SU-DHL-6 (cell line): ENCODE measurements at regions not wholly inside any gene's neighbourhood (a gene's known extent, or its start where the extent isn't known, plus 50 kb on each side); places are given as distances from the start of the nearest gene placed in this dataset.

Source experiments
- H2AFZ ChIP-seq: fragments of 200-600 bp; sonication (generic); 2 replicates; pipeline ENCODE4 v1.6.1; 2014; ENCODE audit warnings: low read depth, mild to moderate bottlenecking, moderate library complexity, mixed read lengths, antibody characterized with exemption, low read length; ENCODE audit not compliant: severe bottlenecking
- H3F3A ChIP-seq: fragments of 200-600 bp; shearing (Covaris generic); 2 replicates; pipeline ENCODE4 v1.6.0; 2016; ENCODE audit warnings: antibody characterized with exemption, mild to moderate bottlenecking; ENCODE audit not compliant: insufficient read depth
- H3K27ac ChIP-seq: fragments of 200-600 bp; sonication (generic); 2 replicates; pipeline ENCODE4 v1.5.1; 2016; ENCODE audit warnings: low read depth, mild to moderate bottlenecking, low read length, moderate library complexity, mixed read lengths
- H3K27me3 ChIP-seq: fragments of 200-600 bp; sonication (generic), shearing (Covaris generic); 2 replicates; pipeline ENCODE4 v1.6.0; 2014; ENCODE audit warnings: mild to moderate bottlenecking, low read length
- H3K36me3 ChIP-seq: fragments of 200-600 bp; sonication (generic); 2 replicates; pipeline ENCODE4 v1.6.1; 2014; ENCODE audit warnings: mild to moderate bottlenecking, low read length, mixed read lengths
- H3K4me2 ChIP-seq: fragments of 300-600, 200-600 bp; shearing (Covaris generic), sonication (generic); 2 replicates; pipeline ENCODE4 v1.6.0; 2014; ENCODE audit warnings: low read length, low read depth, mild to moderate bottlenecking; ENCODE audit not compliant: poor library complexity, severe bottlenecking
- H3K4me3 ChIP-seq: fragments of 200-600 bp; sonication (generic); 2 replicates; pipeline ENCODE4 v1.5.1; 2014; ENCODE audit warnings: antibody characterized with exemption, low read length, mild to moderate bottlenecking, mixed read lengths; ENCODE audit not compliant: insufficient read depth, poor library complexity, severe bottlenecking
- H3K79me2 ChIP-seq: fragments of 200-600 bp; sonication (generic); 2 replicates; pipeline ENCODE4 v1.6.1; 2014; ENCODE audit warnings: mild to moderate bottlenecking, low read length, moderate library complexity; ENCODE audit not compliant: insufficient read depth
- H3K9ac ChIP-seq: fragments of 200-600 bp; sonication (generic); 2 replicates; pipeline ENCODE4 v1.7.0; 2014; ENCODE audit warnings: mild to moderate bottlenecking, low read length
- H3K9me2 ChIP-seq: fragments of 200-600 bp; sonication (generic); replicated peaks from 2 replicates; pipeline ENCODE4 v1.6.1; 2014; ENCODE audit warnings: low read length; ENCODE audit not compliant: insufficient read depth
- H3K9me3 ChIP-seq: fragments of 200-600 bp; sonication (generic); 2 replicates; pipeline ENCODE4 v1.6.1; 2014; ENCODE audit warnings: low read length, mixed read lengths; ENCODE audit not compliant: insufficient read depth
- H4K20me1 ChIP-seq: fragments of 200-600 bp; sonication (generic); 2 replicates; pipeline ENCODE4 v1.6.1; 2014; ENCODE audit warnings: low read depth, mild to moderate bottlenecking, antibody characterized with exemption, low read length, moderate library complexity, mixed read lengths
- EZH2phosphoT487 ChIP-seq: fragments of 200-600 bp; sonication (generic), shearing (Covaris generic); conservative IDR thresholded peaks from 2 replicates; pipeline ENCODE4 v1.6.1; 2018; ENCODE audit warnings: mild to moderate bottlenecking, antibody characterized with exemption, low read length, moderate library complexity, mixed read lengths
- TF ChIP-seq, protein P1 (sequence below): fragments of 200-600 bp; sonication (generic); IDR thresholded peaks from one replicate; pipeline ENCODE4 v1.5.1; 2017; ENCODE audit warnings: antibody characterized with exemption, mild to moderate bottlenecking, low read length, moderate library complexity; ENCODE audit not compliant: insufficient read depth, poor library complexity, severe bottlenecking

- Histone ChIP-seq H2AFZ (no peak overlapping the region), H3K27me3 (no peaks in the 10 kb centered on the region), H3K4me2 (no peak overlapping the region), H3K27ac (no peak overlapping the region), H3F3A (no peaks in the 10 kb centered on the region), H3K9ac (no peak overlapping the region), H3K9me2 (no peaks in the 10 kb centered on the region), H3K36me3 (no peaks in the 10 kb centered on the region), H3K79me2 (no peaks in the 10 kb centered on the region), H3K9me3 (no peaks in the 10 kb centered on the region), H3K4me3 (no peak overlapping the region), H4K20me1 (no peaks in the 10 kb centered on the region)
- TF ChIP-seq, protein P1, sequence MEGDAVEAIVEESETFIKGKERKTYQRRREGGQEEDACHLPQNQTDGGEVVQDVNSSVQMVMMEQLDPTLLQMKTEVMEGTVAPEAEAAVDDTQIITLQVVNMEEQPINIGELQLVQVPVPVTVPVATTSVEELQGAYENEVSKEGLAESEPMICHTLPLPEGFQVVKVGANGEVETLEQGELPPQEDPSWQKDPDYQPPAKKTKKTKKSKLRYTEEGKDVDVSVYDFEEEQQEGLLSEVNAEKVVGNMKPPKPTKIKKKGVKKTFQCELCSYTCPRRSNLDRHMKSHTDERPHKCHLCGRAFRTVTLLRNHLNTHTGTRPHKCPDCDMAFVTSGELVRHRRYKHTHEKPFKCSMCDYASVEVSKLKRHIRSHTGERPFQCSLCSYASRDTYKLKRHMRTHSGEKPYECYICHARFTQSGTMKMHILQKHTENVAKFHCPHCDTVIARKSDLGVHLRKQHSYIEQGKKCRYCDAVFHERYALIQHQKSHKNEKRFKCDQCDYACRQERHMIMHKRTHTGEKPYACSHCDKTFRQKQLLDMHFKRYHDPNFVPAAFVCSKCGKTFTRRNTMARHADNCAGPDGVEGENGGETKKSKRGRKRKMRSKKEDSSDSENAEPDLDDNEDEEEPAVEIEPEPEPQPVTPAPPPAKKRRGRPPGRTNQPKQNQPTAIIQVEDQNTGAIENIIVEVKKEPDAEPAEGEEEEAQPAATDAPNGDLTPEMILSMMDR = no peak
- no peak for TF ChIP-seq EZH2phosphoT487
These were observed 1181.7 kb downstream of the EFNA5 start for GRCh38 chr5:106489004-106489403.

DNA sequence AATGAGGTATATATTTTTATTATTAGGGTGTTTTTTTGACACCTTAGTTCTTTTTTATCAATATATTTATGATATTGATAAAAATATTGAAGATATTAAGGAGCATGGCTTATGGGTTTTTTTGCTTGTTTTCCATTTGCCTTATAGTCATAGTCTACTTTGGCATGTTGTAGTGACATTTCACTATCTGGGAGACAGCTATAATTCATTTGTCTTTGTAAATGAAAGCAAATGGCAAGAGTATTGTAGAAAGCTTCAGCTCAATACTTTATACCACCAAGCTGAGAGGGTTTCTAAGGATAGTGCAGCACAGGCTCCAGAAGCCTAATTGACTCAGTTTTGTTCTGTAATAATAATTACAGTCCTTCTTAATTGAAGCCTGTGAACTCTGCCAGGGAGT lies 1182.3 kb downstream of the EFNA5 start:
- no peaks in the 10 kb centered on the region for H3F3A ChIP-seq
- H3K4me3 ChIP-seq = no peak overlapping the region
- no peaks in the 10 kb centered on the region for H3K9me2 ChIP-seq
- H3K27ac ChIP-seq = no peak overlapping the region
- H3K9ac ChIP-seq = no peak overlapping the region
- H3K9me3 ChIP-seq = no peaks in the 10 kb centered on the region
- H2AFZ ChIP-seq = no peak overlapping the region
- no peak for TF ChIP-seq EZH2phosphoT487
- TF ChIP-seq, protein P1 = no peak
- no peaks in the 10 kb centered on the region for H3K36me3 ChIP-seq
- no peak overlapping the region for H3K4me2 ChIP-seq
- H3K27me3 ChIP-seq = no peaks in the 10 kb centered on the region
- no peaks in the 10 kb centered on the region for H4K20me1 ChIP-seq
- H3K79me2 ChIP-seq = no peaks in the 10 kb centered on the region

GRCh38 chr5:106481374-106481773 lies 1189.4 kb downstream of the EFNA5 start:
- no peaks in the 10 kb centered on the region for H3K9me3 ChIP-seq
- H3K27me3 ChIP-seq = no peaks in the 10 kb centered on the region
- no peaks in the 10 kb centered on the region for H3K9me2 ChIP-seq
- H3K4me2 ChIP-seq = no peak overlapping the region
- no peaks in the 10 kb centered on the region for H4K20me1 ChIP-seq
- no peaks in the 10 kb centered on the region for H3K79me2 ChIP-seq
- no peak overlapping the region for H3K4me3 ChIP-seq
- H2AFZ ChIP-seq = no peak overlapping the region
- no peak overlapping the region for H3K9ac ChIP-seq
- no peaks in the 10 kb centered on the region for H3F3A ChIP-seq
- H3K36me3 ChIP-seq = no peaks in the 10 kb centered on the region
- H3K27ac ChIP-seq = no peak overlapping the region
- TF ChIP-seq EZH2phosphoT487 = no peak
- TF ChIP-seq, protein P1 = no peak

GRCh38 chr5:106476630-106477029 lies 1194.1 kb downstream of the EFNA5 start:
- TF ChIP-seq, protein P1 = no peak
- Histone ChIP-seq H3K36me3 (no peaks in the 10 kb centered on the region), H3K4me3 (no peak overlapping the region), H3K79me2 (no peaks in the 10 kb centered on the region), H3K9me3 (no peaks in the 10 kb centered on the region), H4K20me1 (no peaks in the 10 kb centered on the region), H3K4me2 (no peak overlapping the region), H3K27me3 (no peaks in the 10 kb centered on the region), H3K9me2 (no peaks in the 10 kb centered on the region), H3K27ac (no peak overlapping the region), H3F3A (no peaks in the 10 kb centered on the region), H3K9ac (no peak overlapping the region), H2AFZ (no peak overlapping the region)
